Endodermal cell (in vitro differentiated cells): ENCODE measurements at regions not wholly inside any gene's neighbourhood (a gene's known extent, or its start where the extent isn't known, plus 50 kb on each side); places are given as distances from the start of the nearest gene placed in this dataset.

ENCODE experiments used
- DNase-seq: peaks from one replicate; pipeline ENCODE4 v3.0.0-alpha.2; 2017
- H3K27ac ChIP-seq: 2 replicates; pipeline ENCODE4 v1.5.1; 2013; ENCODE audit warnings: mild to moderate bottlenecking, low read depth, low read length, moderate library complexity
- H3K27me3 ChIP-seq: 2 replicates; pipeline ENCODE4 v1.6.1; 2013; ENCODE audit warnings: mild to moderate bottlenecking, low read length, moderate library complexity; ENCODE audit not compliant: insufficient read depth, control insufficient read depth, poor library complexity, severe bottlenecking
- H3K36me3 ChIP-seq: 2 replicates; pipeline ENCODE4 v1.7.0; 2013; ENCODE audit warnings: mild to moderate bottlenecking, low read length, moderate library complexity; ENCODE audit not compliant: control insufficient read depth, insufficient read depth
- H3K4me1 ChIP-seq: one replicate; pipeline ENCODE4 v1.7.0; 2013; ENCODE audit warnings: low read length; ENCODE audit not compliant: control insufficient read depth, insufficient read depth
- H3K4me3 ChIP-seq: 2 replicates; pipeline ENCODE4 v1.5.1; 2013; ENCODE audit warnings: mild to moderate bottlenecking, low read length, moderate library complexity
- H3K9ac ChIP-seq: 2 replicates; pipeline ENCODE4 v1.6.1; 2013; ENCODE audit warnings: mild to moderate bottlenecking, low read length, moderate library complexity; ENCODE audit not compliant: poor library complexity, severe bottlenecking; ENCODE audit errors: extremely low read depth
- H3K9me3 ChIP-seq: 2 replicates; pipeline ENCODE4 v1.6.1; 2013; ENCODE audit warnings: mild to moderate bottlenecking, low read length, moderate library complexity; ENCODE audit not compliant: control insufficient read depth
- H3K27ac Mint-ChIP-seq: 2 replicates; pipeline ENCODE4 v1.8.0; 2020; ENCODE audit warnings: mixed read lengths
- H3K27me3 Mint-ChIP-seq: 2 replicates; pipeline ENCODE4 v1.8.0; 2021; ENCODE audit warnings: mild to moderate bottlenecking, mixed read lengths; ENCODE audit not compliant: insufficient read depth
- H3K36me3 Mint-ChIP-seq: 2 replicates; pipeline ENCODE4 v1.8.0; 2020; ENCODE audit warnings: low read depth, mixed read lengths
- H3K4me1 Mint-ChIP-seq: 2 replicates; pipeline ENCODE4 v1.8.0; 2020; ENCODE audit warnings: mixed read lengths
- H3K4me3 Mint-ChIP-seq: 2 replicates; pipeline ENCODE4 v1.8.0; 2020; ENCODE audit warnings: mild to moderate bottlenecking, moderate library complexity, mixed read lengths
- H3K9me3 Mint-ChIP-seq: 2 replicates; pipeline ENCODE4 v1.8.0; 2020; ENCODE audit warnings: mild to moderate bottlenecking, mixed read lengths
- CTCF ChIP-seq: fragments of 200-600 bp; sonication (generic); conservative IDR thresholded peaks from 2 replicates; pipeline ENCODE4 v1.5.0; 2021; ENCODE audit warnings: antibody characterized with exemption, mild to moderate bottlenecking
- WGBS, 2 experiments: methylation state at CpG; one replicate each; pipeline versions ENCODE4 v1.1.5 to v1.1.7; 2013; ENCODE audit warnings: missing lambda C conversion rate in 2 of 2, mixed read lengths in 1 of 2; ENCODE audit not compliant: insufficient coverage in 1 of 2, insufficient read length in 1 of 2; 5-methylcytosine and 5-hydroxymethylcytosine counted together

GRCh38 chr11:25537393-25537792 lies 794.5 kb upstream of the ANO3 start:
- H3K4me1 Mint-ChIP-seq: no peaks in the 10 kb centered on the region
- Histone ChIP-seq H3K9me3 (no peaks in the 10 kb centered on the region), H3K9ac (no peak overlapping the region), H3K36me3 (no peaks in the 10 kb centered on the region), H3K27me3 (no peaks in the 10 kb centered on the region), H3K4me1 (no peaks in the 10 kb centered on the region), H3K4me3 (no peak overlapping the region), H3K27ac (no peak overlapping the region)
- TF ChIP-seq CTCF: no peak
- no peaks in the 10 kb centered on the region for H3K27me3 Mint-ChIP-seq
- DNase-seq: no peak
- no peak overlapping the region for H3K4me3 Mint-ChIP-seq
- H3K36me3 Mint-ChIP-seq: no peaks in the 10 kb centered on the region
- H3K9me3 Mint-ChIP-seq: no peaks in the 10 kb centered on the region
- H3K27ac Mint-ChIP-seq: no peak overlapping the region
- 88 to 94% methylated on average over 1 of the region's 1 CpG for WGBS, 2 experiments

- 100% methylated on average over 1 to 2 of the region's 2 CpGs for WGBS, 2 experiments
- no peak overlapping the region for H3K4me3 Mint-ChIP-seq
- no peak for TF ChIP-seq CTCF
- Histone ChIP-seq H3K27ac (no peak overlapping the region), H3K27me3 (peaks cover 4% of the 10 kb centered on the region), H3K4me1 (no peaks in the 10 kb centered on the region), H3K4me3 (no peak overlapping the region), H3K9me3 (no peaks in the 10 kb centered on the region), H3K36me3 (no peaks in the 10 kb centered on the region), H3K9ac (no peak overlapping the region)
- no peaks in the 10 kb centered on the region for H3K27me3 Mint-ChIP-seq
- H3K9me3 Mint-ChIP-seq: no peaks in the 10 kb centered on the region
- DNase-seq: no peak
- H3K4me1 Mint-ChIP-seq: no peaks in the 10 kb centered on the region
- no peaks in the 10 kb centered on the region for H3K36me3 Mint-ChIP-seq
- no peak overlapping the region for H3K27ac Mint-ChIP-seq
These were observed 784.6 kb upstream of the ANO3 start for GRCh38 chr11:25547292-25547691.

DNA sequence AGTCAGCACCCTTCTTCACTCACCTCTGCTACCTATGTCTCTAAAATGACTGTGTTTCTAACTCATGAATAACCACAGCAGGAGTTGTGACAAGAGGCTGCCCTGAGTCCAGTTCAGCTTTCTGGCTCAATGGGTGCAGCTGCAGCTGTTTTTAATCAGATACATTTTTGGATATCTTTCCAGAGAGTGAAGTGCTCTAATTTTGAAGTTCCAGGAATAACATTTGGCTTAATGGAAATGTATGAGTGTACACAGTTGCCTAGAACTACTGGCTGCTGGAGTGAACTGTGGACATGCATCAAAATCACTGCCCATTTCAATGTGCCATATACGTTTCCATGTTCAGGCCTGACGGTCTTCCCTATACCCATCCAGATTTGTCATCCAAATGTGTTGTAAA lies 769.5 kb upstream of the ANO3 start:
- Histone ChIP-seq H3K27me3 (no peaks in the 10 kb centered on the region), H3K4me1 (no peaks in the 10 kb centered on the region), H3K36me3 (no peaks in the 10 kb centered on the region), H3K9me3 (no peaks in the 10 kb centered on the region), H3K4me3 (no peak overlapping the region), H3K27ac (no peak overlapping the region), H3K9ac (no peak overlapping the region)
- no peak for TF ChIP-seq CTCF
- DNase-seq: no peak
- Mint-ChIP-seq H3K4me1 (peaks cover 9% of the 10 kb centered on the region), H3K27ac (no peak overlapping the region), H3K36me3 (no peaks in the 10 kb centered on the region), H3K27me3 (no peaks in the 10 kb centered on the region), H3K9me3 (no peaks in the 10 kb centered on the region), H3K4me3 (no peak overlapping the region)
- 82 to 86% methylated on average over 2 of the region's 2 CpGs for WGBS, 2 experiments
